HEK293 (cell line): ENCODE measurements at regions not wholly inside any gene's neighbourhood (a gene's known extent, or its start where the extent isn't known, plus 50 kb on each side); places are given as distances from the start of the nearest gene placed in this dataset.

Source experiments
- CTCF ChIA-PET: fragments of 350-600 bp; formaldehyde crosslinking; extraction: SDS; loops from one replicate; lab custom pipeline; 2021; ENCODE audit warnings: antibody characterized with exemption; lab: Yijun Ruan, JAX
- POLR2A ChIA-PET: fragments of 300-600 bp; formaldehyde crosslinking; extraction: SDS; loops from one replicate; lab custom pipeline; 2020; ENCODE audit warnings: antibody characterized with exemption, inconsistent platforms; lab: Yijun Ruan, JAX
- H3K27ac ChIP-seq: fragments of 200-500 bp; sonication (Bioruptor generic); 2 replicates; pipeline ENCODE4 v1.5.1; 2014; ENCODE audit warnings: low read depth, low read length, control low read depth, inconsistent platforms; ENCODE audit errors: extremely low read depth
- H3K36me3 ChIP-seq, 2 experiments: fragments of 200-500 bp in 1 of 2; sonication (Bioruptor generic) in 1 of 2; 1 replicate in 1 of 2; 2 replicates in 1 of 2; pipeline ENCODE4 v1.5.1; 2014 to 2017; ENCODE audit warnings: inconsistent platforms in 2 of 2, low read length in 2 of 2; ENCODE audit not compliant: control insufficient read depth in 2 of 2, insufficient read depth in 1 of 2
- H3K4me1 ChIP-seq: fragments of 200-500 bp; sonication (Bioruptor generic); 2 replicates; pipeline ENCODE4 v1.5.1; 2014; ENCODE audit warnings: mild to moderate bottlenecking, low read length, inconsistent platforms; ENCODE audit not compliant: control insufficient read depth, insufficient read depth
- H3K4me3 ChIP-seq: 2 replicates; pipeline ENCODE4 v1.5.1; 2011; ENCODE audit warnings: low read depth, mild to moderate bottlenecking, control low read depth, low read length, moderate library complexity
- H3K9me3 ChIP-seq: fragments of 200-500 bp; sonication (Bioruptor generic); 2 replicates; pipeline ENCODE4 v1.5.1; 2014; ENCODE audit warnings: low read depth, low read length, inconsistent platforms; ENCODE audit not compliant: control insufficient read depth, insufficient read depth
- GFI1B ChIP-seq: fragments of 450-650 bp; formaldehyde crosslinking; IDR thresholded peaks from 2 replicates; pipeline ENCODE4 v1.5.1; 2016; ENCODE audit warnings: missing biosample characterization, missing genetic modification characterization
- IKZF3 ChIP-seq: fragments of 450-650 bp; IDR thresholded peaks from 2 replicates; pipeline ENCODE4 v1.5.0; 2018; ENCODE audit warnings: missing biosample characterization, mild to moderate bottlenecking, missing genetic modification characterization, moderate library complexity
- MEIS1 ChIP-seq: sonication (generic); formaldehyde crosslinking; IDR thresholded peaks from 2 replicates; pipeline ENCODE4 v1.8.1; 2022; ENCODE audit warnings: missing genetic modification reagents, mild to moderate bottlenecking, borderline replicate concordance
- TCF7L2 ChIP-seq: IDR thresholded peaks from 2 replicates; pipeline ENCODE4 v1.6.1; 2011; ENCODE audit warnings: low read depth, mild to moderate bottlenecking, inconsistent platforms, low read length, moderate library complexity, borderline replicate concordance
- ZBTB1 ChIP-seq: fragments of 450-650 bp; formaldehyde crosslinking; IDR thresholded peaks from 2 replicates; pipeline ENCODE4 v1.5.1; 2016; ENCODE audit warnings: missing biosample characterization, missing genetic modification characterization
- ZBTB21 ChIP-seq: fragments of 450-650 bp; formaldehyde crosslinking; IDR thresholded peaks from 2 replicates; pipeline ENCODE4 v1.5.1; 2017; ENCODE audit warnings: missing biosample characterization, missing genetic modification characterization
- ZNF157 ChIP-seq: fragments of 450-650 bp; formaldehyde crosslinking; IDR thresholded peaks from 2 replicates; pipeline ENCODE4 v1.5.1; 2016; ENCODE audit warnings: missing biosample characterization, missing genetic modification characterization
- ZNF239 ChIP-seq: fragments of 450-650 bp; formaldehyde crosslinking; IDR thresholded peaks from 2 replicates; pipeline ENCODE4 v1.5.1; 2016; ENCODE audit warnings: missing biosample characterization, missing genetic modification characterization
- ZNF266 ChIP-seq: fragments of 450-650 bp; formaldehyde crosslinking; IDR thresholded peaks from 2 replicates; pipeline ENCODE4 v1.5.1; 2016; ENCODE audit warnings: missing biosample characterization, missing genetic modification characterization, low read depth
- ZNF311 ChIP-seq: fragments of 450-650 bp; formaldehyde crosslinking; IDR thresholded peaks from 2 replicates; pipeline ENCODE4 v1.5.1; 2017; ENCODE audit warnings: missing biosample characterization, missing genetic modification characterization, borderline replicate concordance
- ZNF324 ChIP-seq: fragments of 450-650 bp; formaldehyde crosslinking; IDR thresholded peaks from 2 replicates; pipeline ENCODE4 v1.5.1; 2016; ENCODE audit warnings: missing biosample characterization, missing genetic modification characterization
- ZNF366 ChIP-seq: fragments of 450-650 bp; formaldehyde crosslinking; conservative IDR thresholded peaks from 2 replicates; pipeline ENCODE4 v1.5.1; 2016; ENCODE audit warnings: missing biosample characterization, missing genetic modification characterization
- ZNF394 ChIP-seq: fragments of 450-650 bp; formaldehyde crosslinking; IDR thresholded peaks from 2 replicates; pipeline ENCODE4 v1.5.1; 2016; ENCODE audit warnings: missing biosample characterization, missing genetic modification characterization, mild to moderate bottlenecking, moderate library complexity, borderline replicate concordance
- ZNF423 ChIP-seq: fragments of 450-650 bp; formaldehyde crosslinking; IDR thresholded peaks from 2 replicates; pipeline ENCODE4 v1.5.1; 2016; ENCODE audit warnings: missing biosample characterization, missing genetic modification characterization
- ZNF433 ChIP-seq: fragments of 450-650 bp; formaldehyde crosslinking; IDR thresholded peaks from 2 replicates; pipeline ENCODE4 v1.5.1; 2016; ENCODE audit warnings: missing biosample characterization, missing genetic modification characterization, low read depth
- ZNF544 ChIP-seq: fragments of 450-650 bp; formaldehyde crosslinking; IDR thresholded peaks from 2 replicates; pipeline ENCODE4 v1.5.0; 2017; ENCODE audit warnings: missing biosample characterization, missing genetic modification characterization
- ZNF548 ChIP-seq: fragments of 450-650 bp; formaldehyde crosslinking; IDR thresholded peaks from 2 replicates; pipeline ENCODE4 v1.5.1; 2016; ENCODE audit warnings: missing biosample characterization, missing genetic modification characterization
- ZNF549 ChIP-seq: fragments of 450-650 bp; IDR thresholded peaks from 2 replicates; pipeline ENCODE4 v1.5.1; 2018; ENCODE audit warnings: missing biosample characterization, missing genetic modification characterization, mild to moderate bottlenecking, inconsistent platforms, moderate library complexity
- ZNF610 ChIP-seq: fragments of 450-650 bp; formaldehyde crosslinking; IDR thresholded peaks from 2 replicates; pipeline ENCODE4 v1.5.1; 2016; ENCODE audit warnings: missing biosample characterization, missing genetic modification characterization, borderline replicate concordance
- ZNF623 ChIP-seq: fragments of 450-650 bp; formaldehyde crosslinking; IDR thresholded peaks from 2 replicates; pipeline ENCODE4 v1.5.1; 2016; ENCODE audit warnings: missing biosample characterization, missing genetic modification characterization
- ZNF658 ChIP-seq: fragments of 450-650 bp; formaldehyde crosslinking; IDR thresholded peaks from 2 replicates; pipeline ENCODE4; 2016; ENCODE audit warnings: missing biosample characterization, missing genetic modification characterization
- ZNF777 ChIP-seq: fragments of 450-650 bp; formaldehyde crosslinking; IDR thresholded peaks from 2 replicates; pipeline ENCODE4 v1.5.1; 2017; ENCODE audit warnings: missing biosample characterization, missing genetic modification characterization, borderline replicate concordance
- ZNF791 ChIP-seq: fragments of 450-650 bp; formaldehyde crosslinking; IDR thresholded peaks from 2 replicates; pipeline ENCODE4 v1.5.1; 2016; ENCODE audit warnings: missing biosample characterization, missing genetic modification characterization
- ZNF830 ChIP-seq: fragments of 450-650 bp; IDR thresholded peaks from 2 replicates; pipeline ENCODE4 v1.5.0; 2018; ENCODE audit warnings: missing biosample characterization, missing genetic modification characterization, low read depth, mild to moderate bottlenecking, moderate library complexity
- TF ChIP-seq, protein P1 (sequence below): fragments of 450-650 bp; formaldehyde crosslinking; IDR thresholded peaks from 2 replicates; pipeline ENCODE4 v1.5.1; 2016; ENCODE audit warnings: missing biosample characterization, missing genetic modification characterization
- TF ChIP-seq, protein P2 (sequence below): fragments of 450-650 bp; formaldehyde crosslinking; IDR thresholded peaks from 2 replicates; pipeline ENCODE4 v1.5.1; 2016; ENCODE audit warnings: missing biosample characterization, missing genetic modification characterization
- TF ChIP-seq, protein P3 (sequence below): fragments of 450-650 bp; formaldehyde crosslinking; IDR thresholded peaks from 2 replicates; pipeline ENCODE4 v1.5.1; 2016; ENCODE audit warnings: missing biosample characterization, missing genetic modification characterization
- TF ChIP-seq, protein P4 (sequence below): fragments of 450-650 bp; formaldehyde crosslinking; IDR thresholded peaks from 2 replicates; pipeline ENCODE4 v1.5.1; 2016; ENCODE audit warnings: missing biosample characterization, missing genetic modification characterization, low read depth
- TF ChIP-seq, protein P5 (sequence below): fragments of 450-650 bp; formaldehyde crosslinking; IDR thresholded peaks from 2 replicates; pipeline ENCODE4 v1.5.1; 2017; ENCODE audit warnings: missing biosample characterization, missing genetic modification characterization

DNA sequence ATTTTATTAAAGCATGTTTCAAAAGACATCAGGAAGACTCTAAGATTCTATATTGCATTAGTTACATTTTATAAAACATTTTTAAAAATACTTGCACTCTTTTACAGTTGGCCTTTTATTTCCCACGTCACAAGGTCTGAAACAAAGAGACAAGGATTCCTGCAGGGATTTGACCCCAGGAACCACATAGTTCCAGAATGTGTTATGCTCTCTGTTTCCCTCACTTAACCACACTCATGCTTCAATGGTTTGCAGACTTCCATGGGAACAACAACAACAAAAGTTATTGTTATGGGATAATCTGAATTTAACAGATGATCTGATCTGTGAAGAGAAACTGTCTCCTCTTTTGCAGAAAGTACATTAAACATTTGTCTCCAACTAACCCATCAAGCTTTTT lies 104.3 kb upstream of the PPFIA2 start:
- H3K27ac ChIP-seq: no peak overlapping the region
- no peak for TF ChIP-seq ZNF549 (tag by site-specific recombination)
- TF ChIP-seq, protein P1, sequence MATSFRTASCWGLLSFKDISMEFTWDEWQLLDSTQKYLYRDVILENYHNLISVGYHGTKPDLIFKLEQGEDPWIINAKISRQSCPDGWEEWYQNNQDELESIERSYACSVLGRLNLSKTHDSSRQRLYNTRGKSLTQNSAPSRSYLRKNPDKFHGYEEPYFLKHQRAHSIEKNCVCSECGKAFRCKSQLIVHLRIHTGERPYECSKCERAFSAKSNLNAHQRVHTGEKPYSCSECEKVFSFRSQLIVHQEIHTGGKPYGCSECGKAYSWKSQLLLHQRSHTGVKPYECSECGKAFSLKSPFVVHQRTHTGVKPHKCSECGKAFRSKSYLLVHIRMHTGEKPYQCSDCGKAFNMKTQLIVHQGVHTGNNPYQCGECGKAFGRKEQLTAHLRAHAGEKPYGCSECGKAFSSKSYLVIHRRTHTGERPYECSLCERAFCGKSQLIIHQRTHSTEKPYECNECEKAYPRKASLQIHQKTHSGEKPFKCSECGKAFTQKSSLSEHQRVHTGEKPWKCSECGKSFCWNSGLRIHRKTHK (tag by site-specific recombination): no peak
- TF ChIP-seq ZNF433: no peak
- TF ChIP-seq ZNF423 (tag by site-specific recombination): no peak
- TF ChIP-seq, protein P2, sequence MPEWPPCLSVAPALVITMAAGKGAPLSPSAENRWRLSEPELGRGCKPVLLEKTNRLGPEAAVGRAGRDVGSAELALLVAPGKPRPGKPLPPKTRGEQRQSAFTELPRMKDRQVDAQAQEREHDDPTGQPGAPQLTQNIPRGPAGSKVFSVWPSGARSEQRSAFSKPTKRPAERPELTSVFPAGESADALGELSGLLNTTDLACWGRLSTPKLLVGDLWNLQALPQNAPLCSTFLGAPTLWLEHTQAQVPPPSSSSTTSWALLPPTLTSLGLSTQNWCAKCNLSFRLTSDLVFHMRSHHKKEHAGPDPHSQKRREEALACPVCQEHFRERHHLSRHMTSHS: no peak
- TF ChIP-seq ZBTB1 (tag by site-specific recombination): no peak
- no peak for TF ChIP-seq ZNF623 (tag by site-specific recombination)
- no peak for TF ChIP-seq ZBTB21 (tag by site-specific recombination)
- TF ChIP-seq, protein P3, sequence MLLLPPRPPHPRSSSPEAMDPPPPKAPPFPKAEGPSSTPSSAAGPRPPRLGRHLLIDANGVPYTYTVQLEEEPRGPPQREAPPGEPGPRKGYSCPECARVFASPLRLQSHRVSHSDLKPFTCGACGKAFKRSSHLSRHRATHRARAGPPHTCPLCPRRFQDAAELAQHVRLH (tag by site-specific recombination): no peak
- POLR2A ChIA-PET: no interaction called here
- H3K36me3 ChIP-seq: no peaks in the 10 kb centered on the region
- H3K4me3 ChIP-seq: no peak overlapping the region
- H3K4me1 ChIP-seq: no peaks in the 10 kb centered on the region
- no peaks in the 10 kb centered on the region for H3K9me3 ChIP-seq
- CTCF ChIA-PET: interaction anchor here (0.5 to 0.6 kb wide), 2 partner anchors 53 to 605 kb away, joined by 3 to 4 read pairs; no protein-coding TSS in a partner anchor

DNA sequence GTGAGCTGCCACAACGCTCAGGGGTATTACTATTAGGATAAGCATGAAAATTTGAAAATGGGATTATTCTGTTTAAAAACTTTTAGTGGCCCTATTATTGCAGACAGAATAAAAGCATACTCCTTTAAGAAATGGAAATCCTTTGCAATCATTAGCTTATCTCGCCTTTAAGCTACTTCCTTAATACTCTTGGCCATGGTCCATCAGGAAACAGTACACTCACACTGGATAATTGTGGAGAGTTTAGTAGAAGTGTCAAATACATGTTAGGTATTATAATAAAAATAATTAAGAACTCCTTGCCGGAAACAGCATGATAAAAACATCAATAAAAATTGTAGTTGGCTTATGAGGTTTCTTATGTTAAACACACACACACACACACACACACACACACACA lies 100.4 kb upstream of the PPFIA2 start:
- POLR2A ChIA-PET: no interaction called here
- H3K27ac ChIP-seq: no peak overlapping the region

More for the DNA sequence above, 100.4 kb upstream of the PPFIA2 start:
- Histone ChIP-seq H3K9me3 (no peaks in the 10 kb centered on the region), H3K36me3 (no peaks in the 10 kb centered on the region), H3K4me1 (no peaks in the 10 kb centered on the region), H3K4me3 (no peak overlapping the region)
- no peak for TF ChIP-seq ZNF239 (tag by site-specific recombination)
- no peak for TF ChIP-seq TCF7L2
- no peak for TF ChIP-seq ZNF791 (tag by site-specific recombination)
- TF ChIP-seq, protein P4, sequence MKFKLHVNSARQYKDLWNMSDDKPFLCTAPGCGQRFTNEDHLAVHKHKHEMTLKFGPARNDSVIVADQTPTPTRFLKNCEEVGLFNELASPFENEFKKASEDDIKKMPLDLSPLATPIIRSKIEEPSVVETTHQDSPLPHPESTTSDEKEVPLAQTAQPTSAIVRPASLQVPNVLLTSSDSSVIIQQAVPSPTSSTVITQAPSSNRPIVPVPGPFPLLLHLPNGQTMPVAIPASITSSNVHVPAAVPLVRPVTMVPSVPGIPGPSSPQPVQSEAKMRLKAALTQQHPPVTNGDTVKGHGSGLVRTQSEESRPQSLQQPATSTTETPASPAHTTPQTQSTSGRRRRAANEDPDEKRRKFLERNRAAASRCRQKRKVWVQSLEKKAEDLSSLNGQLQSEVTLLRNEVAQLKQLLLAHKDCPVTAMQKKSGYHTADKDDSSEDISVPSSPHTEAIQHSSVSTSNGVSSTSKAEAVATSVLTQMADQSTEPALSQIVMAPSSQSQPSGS: no peak
- no peak for TF ChIP-seq ZNF544 (tag by site-specific recombination)
- TF ChIP-seq MEIS1: no peak
- no peak for TF ChIP-seq ZNF366 (tag by site-specific recombination)
- no peak for TF ChIP-seq ZNF777 (tag by site-specific recombination)
- TF ChIP-seq ZNF394 (tag by site-specific recombination): no peak
- TF ChIP-seq ZNF311 (tag by site-specific recombination): no peak
- no peak for TF ChIP-seq GFI1B
- no peak for TF ChIP-seq ZNF266
- TF ChIP-seq ZNF324 (tag by site-specific recombination): no peak
- no peak for TF ChIP-seq ZNF157 (tag by site-specific recombination)
- TF ChIP-seq ZNF658 (tag by site-specific recombination): no peak
- TF ChIP-seq ZNF548 (tag by site-specific recombination): no peak
- no peak for TF ChIP-seq ZNF830 (tag by site-specific recombination)
- TF ChIP-seq, protein P5, sequence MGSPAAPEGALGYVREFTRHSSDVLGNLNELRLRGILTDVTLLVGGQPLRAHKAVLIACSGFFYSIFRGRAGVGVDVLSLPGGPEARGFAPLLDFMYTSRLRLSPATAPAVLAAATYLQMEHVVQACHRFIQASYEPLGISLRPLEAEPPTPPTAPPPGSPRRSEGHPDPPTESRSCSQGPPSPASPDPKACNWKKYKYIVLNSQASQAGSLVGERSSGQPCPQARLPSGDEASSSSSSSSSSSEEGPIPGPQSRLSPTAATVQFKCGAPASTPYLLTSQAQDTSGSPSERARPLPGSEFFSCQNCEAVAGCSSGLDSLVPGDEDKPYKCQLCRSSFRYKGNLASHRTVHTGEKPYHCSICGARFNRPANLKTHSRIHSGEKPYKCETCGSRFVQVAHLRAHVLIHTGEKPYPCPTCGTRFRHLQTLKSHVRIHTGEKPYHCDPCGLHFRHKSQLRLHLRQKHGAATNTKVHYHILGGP (tag by site-specific recombination): no peak
- TF ChIP-seq IKZF3 (tag by site-specific recombination): no peak
- no peak for TF ChIP-seq ZNF610 (tag by site-specific recombination)
- CTCF ChIA-PET: no interaction called here
